HCT116 (cell line): ENCODE measurements at regions not wholly inside any gene's neighbourhood (a gene's known extent, or its start where the extent isn't known, plus 50 kb on each side); places are given as distances from the start of the nearest gene placed in this dataset.

Source experiments
- CEBPB ChIP-seq: IDR thresholded peaks from 2 replicates; pipeline ENCODE4 v1.6.1; 2012; ENCODE audit warnings: low read depth
- CTCF ChIP-seq, 3 experiments: fragments of 200-600 bp in 1 of 3; sonication (generic) in 1 of 3; IDR thresholded peaks in 2 of 3; conservative IDR thresholded peaks in 1 of 3; 2 replicates each; pipeline ENCODE4 v1.5.1; 2012 to 2017; ENCODE audit warnings: low read depth in 2 of 3, low read length in 2 of 3, antibody characterized with exemption in 1 of 3, borderline replicate concordance in 1 of 3, control low read depth in 1 of 3, mild to moderate bottlenecking in 1 of 3, mixed read lengths in 1 of 3, mixed run types in 1 of 3, moderate library complexity in 1 of 3; ENCODE audit not compliant: insufficient read depth in 1 of 3
- EZH2 ChIP-seq: fragments of 200-600 bp; sonication (generic); IDR thresholded peaks from 2 replicates; pipeline ENCODE4 v1.6.1; 2017; ENCODE audit warnings: antibody characterized with exemption, mixed run types
- FOSL1 ChIP-seq: IDR thresholded peaks from 2 replicates; pipeline ENCODE4 v1.6.1; 2012; ENCODE audit warnings: low read depth
- JUND ChIP-seq: IDR thresholded peaks from 2 replicates; pipeline ENCODE4 v1.6.1; 2012
- MAX ChIP-seq: IDR thresholded peaks from 2 replicates; pipeline ENCODE4 v1.6.1; 2012
- POLR2A ChIP-seq: IDR thresholded peaks from 2 replicates; pipeline ENCODE4 v1.7.0; 2011; ENCODE audit warnings: borderline replicate concordance; ENCODE audit not compliant: insufficient read depth, insufficient read length; ENCODE audit errors: extremely low read depth
- POLR2AphosphoS5 ChIP-seq: IDR thresholded peaks from 2 replicates; pipeline ENCODE4 v1.6.1; 2011; ENCODE audit warnings: mild to moderate bottlenecking, low read depth, low read length, moderate library complexity
- RAD21 ChIP-seq: IDR thresholded peaks from 2 replicates; pipeline ENCODE4 v1.6.1; 2012; ENCODE audit warnings: low read depth, mild to moderate bottlenecking
- SP1 ChIP-seq: IDR thresholded peaks from 2 replicates; pipeline ENCODE4 v1.6.1; 2012; ENCODE audit warnings: low read depth
- YY1 ChIP-seq: IDR thresholded peaks from 2 replicates; pipeline ENCODE4 v1.6.1; 2011; ENCODE audit warnings: low read length, low read depth, moderate library complexity, mild to moderate bottlenecking; ENCODE audit not compliant: insufficient replicate concordance; ENCODE audit errors: extremely low read depth
- ZFX ChIP-seq: fragments of 450-650 bp; IDR thresholded peaks from 2 replicates; pipeline ENCODE4 v1.6.1; 2017
- ZNF274 ChIP-seq: fragments of 200-500 bp; sonication (Bioruptor generic); IDR thresholded peaks from 2 replicates; pipeline ENCODE4 v1.6.1; 2014; ENCODE audit warnings: mild to moderate bottlenecking, low read depth, low read length, inconsistent platforms

- no peak for TF ChIP-seq CTCF (IDR thresholded peaks at IDR 0.05 in 2 of 3, conservative IDR thresholded peaks at IDR 0.05 in 1 of 3; ENCODE audit: borderline replicate concordance in 1 of 3, insufficient read depth in 1 of 3, low read depth in 2 of 3, low read length in 2 of 3)
- TF ChIP-seq FOSL1, result no peak
- TF ChIP-seq POLR2AphosphoS5, result no peak
- no peak for TF ChIP-seq JUND
- TF ChIP-seq POLR2A, result no peak
- TF ChIP-seq SP1, result no peak
- no peak for TF ChIP-seq CEBPB
- TF ChIP-seq EZH2, result no peak
- no peak for TF ChIP-seq ZFX
- TF ChIP-seq ZNF274, result no peak
- no peak for TF ChIP-seq YY1
- no peak for TF ChIP-seq MAX
- no peak for TF ChIP-seq RAD21
Observed at GRCh38 chr3:99242271-99242670, 340.8 kb upstream of the DCBLD2 start.
